WTC11 (cell line): ENCODE measurements at regions not wholly inside any gene's neighbourhood (a gene's known extent, or its start where the extent isn't known, plus 50 kb on each side); places are given as distances from the start of the nearest gene placed in this dataset.

Experiments used
- FOXJ3 ChIP-seq: sonication (generic); formaldehyde crosslinking; IDR thresholded peaks from 2 replicates; pipeline ENCODE4 v1.9.0; 2021; ENCODE audit warnings: missing genetic modification reagents, mild to moderate bottlenecking, borderline replicate concordance
- NFE2L1 ChIP-seq: sonication (generic); formaldehyde crosslinking; IDR thresholded peaks from 2 replicates; pipeline ENCODE4 v1.8.1; 2023; ENCODE audit warnings: missing genetic modification reagents
- NR2C2 ChIP-seq: sonication (generic); formaldehyde crosslinking; IDR thresholded peaks from 2 replicates; pipeline ENCODE4 v1.8.0; 2022; ENCODE audit warnings: mild to moderate bottlenecking, missing genetic modification reagents
- TEAD1 ChIP-seq: sonication (generic); formaldehyde crosslinking; IDR thresholded peaks from 2 replicates; pipeline ENCODE4 v1.8.0; 2022; ENCODE audit warnings: mild to moderate bottlenecking, missing genetic modification reagents
- ZBTB21 ChIP-seq: sonication (generic); formaldehyde crosslinking; IDR thresholded peaks from 2 replicates; pipeline ENCODE4 v1.8.1; 2023; ENCODE audit warnings: mild to moderate bottlenecking, missing genetic modification reagents, borderline replicate concordance
- ZNF121 ChIP-seq: sonication (generic); formaldehyde crosslinking; IDR thresholded peaks from 2 replicates; pipeline ENCODE4 v1.8.0; 2023; ENCODE audit warnings: missing genetic modification reagents
- TF ChIP-seq, protein P1 (sequence below): fragments of 200-600 bp; IDR thresholded peaks from 2 replicates; pipeline ENCODE4 v1.8.0; 2022; ENCODE audit warnings: antibody characterized with exemption
- TF ChIP-seq, protein P2 (sequence below): sonication (generic); formaldehyde crosslinking; IDR thresholded peaks from 2 replicates; pipeline ENCODE4 v1.8.1; 2023; ENCODE audit warnings: mild to moderate bottlenecking, missing genetic modification reagents, moderate library complexity

DNA sequence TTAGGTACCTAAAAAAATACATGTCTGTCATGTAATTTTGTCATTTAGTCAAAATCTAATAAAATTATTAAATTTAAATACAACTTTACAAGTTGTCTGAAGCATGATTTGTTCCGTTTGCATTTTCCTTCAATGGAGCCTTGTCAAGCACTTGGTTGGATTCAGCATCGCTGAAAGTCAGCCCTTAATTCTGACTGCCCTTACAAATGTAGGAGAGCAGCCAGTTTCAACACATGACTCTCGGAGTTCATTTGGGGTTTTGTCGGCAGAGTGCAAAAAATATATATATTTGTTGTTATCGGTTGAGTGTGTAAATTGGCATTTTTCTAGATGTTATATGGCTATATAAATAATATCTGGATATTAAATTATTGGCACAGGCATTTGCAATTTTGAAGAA is 180.6 kb downstream of the RPS12 start:
- no peak for TF ChIP-seq FOXJ3 (CRISPR knock-in tag)
- TF ChIP-seq, protein P1, sequence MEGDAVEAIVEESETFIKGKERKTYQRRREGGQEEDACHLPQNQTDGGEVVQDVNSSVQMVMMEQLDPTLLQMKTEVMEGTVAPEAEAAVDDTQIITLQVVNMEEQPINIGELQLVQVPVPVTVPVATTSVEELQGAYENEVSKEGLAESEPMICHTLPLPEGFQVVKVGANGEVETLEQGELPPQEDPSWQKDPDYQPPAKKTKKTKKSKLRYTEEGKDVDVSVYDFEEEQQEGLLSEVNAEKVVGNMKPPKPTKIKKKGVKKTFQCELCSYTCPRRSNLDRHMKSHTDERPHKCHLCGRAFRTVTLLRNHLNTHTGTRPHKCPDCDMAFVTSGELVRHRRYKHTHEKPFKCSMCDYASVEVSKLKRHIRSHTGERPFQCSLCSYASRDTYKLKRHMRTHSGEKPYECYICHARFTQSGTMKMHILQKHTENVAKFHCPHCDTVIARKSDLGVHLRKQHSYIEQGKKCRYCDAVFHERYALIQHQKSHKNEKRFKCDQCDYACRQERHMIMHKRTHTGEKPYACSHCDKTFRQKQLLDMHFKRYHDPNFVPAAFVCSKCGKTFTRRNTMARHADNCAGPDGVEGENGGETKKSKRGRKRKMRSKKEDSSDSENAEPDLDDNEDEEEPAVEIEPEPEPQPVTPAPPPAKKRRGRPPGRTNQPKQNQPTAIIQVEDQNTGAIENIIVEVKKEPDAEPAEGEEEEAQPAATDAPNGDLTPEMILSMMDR = no peak
- TF ChIP-seq, protein P2, sequence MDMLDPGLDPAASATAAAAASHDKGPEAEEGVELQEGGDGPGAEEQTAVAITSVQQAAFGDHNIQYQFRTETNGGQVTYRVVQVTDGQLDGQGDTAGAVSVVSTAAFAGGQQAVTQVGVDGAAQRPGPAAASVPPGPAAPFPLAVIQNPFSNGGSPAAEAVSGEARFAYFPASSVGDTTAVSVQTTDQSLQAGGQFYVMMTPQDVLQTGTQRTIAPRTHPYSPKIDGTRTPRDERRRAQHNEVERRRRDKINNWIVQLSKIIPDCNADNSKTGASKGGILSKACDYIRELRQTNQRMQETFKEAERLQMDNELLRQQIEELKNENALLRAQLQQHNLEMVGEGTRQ (CRISPR knock-in tag) = no peak
- TF ChIP-seq NFE2L1 (CRISPR knock-in tag) = no peak
- TF ChIP-seq ZNF121 (CRISPR knock-in tag) = no peak
- TF ChIP-seq NR2C2 = no peak
- TF ChIP-seq TEAD1 = no peak
- no peak for TF ChIP-seq ZBTB21 (CRISPR knock-in tag)
